ENCODE measurements at regions not wholly inside any gene's neighbourhood (a gene's known extent, or its start where the extent isn't known, plus 50 kb on each side); places are given as distances from the start of the nearest gene placed in this dataset.
"Not testable (repeated sequence)": the region's sequence is repeated elsewhere in the genome, so short reads cannot be mapped to it uniquely, and the experiment has no call there.

DNA sequence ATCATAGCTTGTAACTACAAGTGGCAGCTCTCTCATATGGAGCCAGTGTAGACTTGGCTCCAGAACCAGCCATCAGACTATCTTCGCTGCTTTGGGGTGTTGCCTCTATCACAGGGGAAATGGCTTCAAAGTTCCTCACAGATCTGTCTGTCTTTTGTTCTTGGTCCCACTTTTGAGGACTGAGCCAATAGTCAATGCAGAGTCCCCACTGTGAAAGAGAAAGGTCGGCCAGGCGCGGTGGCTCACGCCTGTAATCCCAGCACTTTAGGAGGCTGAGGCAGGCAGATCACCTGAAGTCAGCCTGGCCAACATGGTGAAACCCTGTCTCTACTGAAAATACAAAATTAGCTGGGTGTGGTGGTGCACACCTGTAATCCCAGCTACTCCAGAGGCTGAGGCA lies 86.9 kb upstream of the FZD7 start:
- DNase-seq (ENCODE audit: low read depth): not testable (repeated sequence)

DNA sequence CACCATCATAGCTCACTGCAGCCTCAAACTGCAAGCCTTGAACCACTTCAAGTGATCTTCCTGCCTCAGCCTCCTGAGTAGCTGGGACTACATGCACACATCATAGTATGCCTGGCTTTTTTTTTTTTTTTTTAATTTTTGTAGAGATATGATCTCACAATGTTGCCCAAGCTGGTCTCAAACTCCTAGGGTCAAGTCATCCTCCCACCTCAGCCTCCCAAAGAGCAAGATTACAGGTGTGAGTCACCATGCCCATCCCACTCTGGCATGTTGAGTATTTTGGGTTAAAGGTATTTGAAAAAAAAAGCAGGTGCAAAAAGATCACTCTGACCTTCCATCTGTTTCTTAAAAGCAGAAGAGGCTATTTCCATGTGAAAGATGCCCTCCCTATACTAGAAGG lies 86.4 kb upstream of the FZD7 start:
- DNase-seq (ENCODE audit: low read depth): no peak

DNA sequence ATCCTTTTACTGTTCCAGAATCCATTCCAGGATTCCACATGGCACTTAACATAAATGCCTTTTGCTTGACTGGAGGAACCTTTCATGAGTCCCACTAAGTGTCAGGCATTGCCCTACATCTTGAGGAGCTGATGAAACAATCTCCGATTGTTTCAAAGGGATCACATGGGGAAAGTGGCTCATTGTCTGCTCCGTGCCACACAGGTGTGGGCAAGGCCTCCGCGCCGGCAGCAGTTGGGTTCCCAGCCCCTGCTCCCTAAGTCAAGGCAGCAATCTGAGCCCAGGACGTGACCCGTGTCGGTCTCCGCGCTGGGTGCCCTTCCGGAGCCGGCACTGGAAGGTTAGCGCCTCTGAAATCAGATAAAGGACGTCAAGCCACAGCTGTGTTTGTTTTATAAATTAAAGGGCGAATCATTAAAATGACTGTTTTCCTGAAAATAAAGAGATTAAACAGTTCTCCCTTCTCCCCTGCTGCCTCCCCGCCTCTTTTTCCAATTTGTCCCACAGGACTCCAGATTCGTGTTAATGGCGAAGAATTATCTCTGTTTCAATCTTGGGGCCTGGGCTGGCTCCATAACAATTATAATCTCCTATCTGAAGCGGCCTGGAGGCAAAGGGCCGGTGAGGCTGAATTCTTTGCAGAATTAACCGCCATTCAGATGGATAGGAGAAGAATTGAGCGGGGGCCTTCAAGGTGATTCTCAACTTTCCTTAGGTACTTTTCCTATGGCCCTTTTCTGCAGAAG lies 84.3 kb upstream of the FZD7 start:
- no peak for DNase-seq (ENCODE audit: low read depth)

DNA sequence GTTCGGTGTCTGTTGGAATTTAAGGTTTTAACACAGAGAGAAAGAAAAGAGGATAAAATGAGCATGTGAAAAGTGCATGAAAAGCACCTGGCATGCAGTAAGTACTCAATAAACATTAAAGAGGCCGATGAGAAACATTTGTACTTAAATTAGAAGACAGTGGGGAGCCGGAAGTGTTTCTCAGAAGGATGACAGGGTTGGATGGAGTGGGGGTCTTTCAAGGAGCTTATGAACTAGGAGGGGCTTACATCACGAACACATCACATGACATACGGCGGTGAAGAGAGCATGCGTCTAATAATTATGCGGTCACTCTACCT lies 83.8 kb upstream of the FZD7 start:
- no peak for DNase-seq (ENCODE audit: low read depth)

DNA sequence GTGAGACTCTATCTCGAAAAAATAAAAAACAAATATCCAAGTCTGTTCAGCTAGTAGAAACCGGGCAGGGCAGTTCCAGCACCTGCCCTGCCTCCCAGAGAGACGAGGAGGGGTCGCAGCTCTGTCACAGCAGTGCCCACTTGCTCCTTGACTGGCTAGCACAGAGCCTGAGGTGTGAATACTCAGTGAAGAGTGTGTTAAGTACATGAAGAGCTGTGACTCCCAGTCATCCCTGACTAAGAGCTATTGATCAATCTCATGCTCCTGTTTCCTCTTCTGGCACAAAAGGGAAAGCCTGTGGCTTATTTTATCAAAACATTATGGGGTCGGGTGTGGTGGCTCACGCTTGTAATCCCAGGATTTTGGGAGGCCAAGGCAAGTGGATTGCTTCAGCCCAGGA lies 83.0 kb upstream of the FZD7 start:
- no peak for DNase-seq (ENCODE audit: low read depth)

DNA sequence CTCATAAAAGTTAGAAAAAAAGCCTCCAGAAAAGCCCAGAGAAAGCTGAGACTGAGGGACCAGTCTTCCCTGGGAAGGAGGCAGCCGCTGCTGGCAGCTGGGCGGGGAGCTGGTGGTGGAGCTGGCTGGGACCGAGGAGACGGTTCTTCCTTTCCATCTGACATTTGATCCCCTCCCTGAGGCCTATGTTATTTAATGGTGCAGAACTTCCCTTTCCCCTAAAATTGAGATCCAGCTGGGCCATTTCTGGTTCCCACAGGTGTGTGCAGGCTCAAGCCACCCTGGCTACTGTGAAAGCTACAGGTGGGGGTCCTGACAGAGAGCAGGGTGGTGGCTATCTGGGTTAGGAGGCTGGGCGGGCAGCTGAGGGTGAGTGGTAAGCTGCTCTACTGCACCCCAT lies 81.5 kb upstream of the FZD7 start:
- no peak for DNase-seq (ENCODE audit: low read depth)

DNA sequence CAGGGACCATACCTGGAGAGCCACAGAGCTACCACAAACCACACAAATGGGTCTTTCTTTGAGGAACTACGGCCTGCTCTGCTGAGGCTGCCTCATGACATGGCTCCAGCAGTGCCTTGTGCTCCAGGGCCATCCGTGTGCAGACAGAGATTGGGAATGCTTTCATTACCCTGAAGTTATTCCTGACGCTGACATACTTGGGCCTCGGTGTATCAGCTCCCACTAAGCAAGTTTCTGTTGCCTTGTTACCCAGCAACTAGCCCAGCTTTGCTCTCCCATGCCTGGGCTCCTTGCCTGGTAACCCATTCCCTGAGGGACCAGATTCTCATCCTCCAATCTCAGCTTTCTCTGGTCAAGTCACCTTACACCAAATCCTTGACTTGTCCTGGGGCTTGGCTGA lies 80.3 kb upstream of the FZD7 start:
- no peak for DNase-seq (ENCODE audit: low read depth)

DNA sequence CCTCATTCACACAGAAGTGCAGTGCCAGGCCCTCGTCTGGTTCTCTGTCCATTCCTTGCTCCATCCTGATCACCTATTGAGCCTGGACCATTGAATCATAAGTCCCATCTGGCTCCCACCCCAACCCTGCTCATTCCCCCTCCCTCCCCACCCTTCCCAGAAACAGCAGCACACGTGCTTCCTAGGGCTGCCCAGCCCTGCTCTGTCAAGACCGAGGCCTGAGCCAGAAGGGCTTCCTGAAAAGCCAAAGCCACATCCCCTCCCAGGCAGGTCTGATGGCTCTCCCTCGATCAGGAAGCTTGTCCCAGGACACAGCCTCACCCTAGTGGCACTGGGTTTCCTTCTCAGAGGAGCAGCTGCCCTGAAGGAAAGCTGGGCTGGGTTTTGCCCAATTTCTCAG lies 79.8 kb upstream of the FZD7 start:
- DNase-seq (ENCODE audit: low read depth): no peak

DNA sequence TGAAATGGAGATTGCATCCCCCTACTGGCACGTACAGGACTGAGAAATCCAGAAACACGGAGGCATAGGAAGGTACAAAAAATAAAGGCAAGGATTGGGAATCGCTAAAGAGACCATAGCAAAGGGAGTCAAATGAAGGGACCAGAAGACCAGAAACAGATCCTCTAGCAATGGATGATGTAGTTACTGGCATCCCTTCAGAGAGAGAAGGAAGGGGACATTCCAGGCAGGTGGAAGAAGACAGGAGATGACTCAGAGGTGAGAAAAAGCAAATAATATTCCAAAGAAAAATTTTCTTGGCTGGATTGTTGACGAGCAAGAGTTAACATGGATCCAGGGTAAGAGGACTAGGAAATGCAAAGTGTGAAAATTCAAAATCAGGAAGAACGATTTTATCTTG lies 78.4 kb upstream of the FZD7 start:
- no peak for DNase-seq (ENCODE audit: low read depth)

DNA sequence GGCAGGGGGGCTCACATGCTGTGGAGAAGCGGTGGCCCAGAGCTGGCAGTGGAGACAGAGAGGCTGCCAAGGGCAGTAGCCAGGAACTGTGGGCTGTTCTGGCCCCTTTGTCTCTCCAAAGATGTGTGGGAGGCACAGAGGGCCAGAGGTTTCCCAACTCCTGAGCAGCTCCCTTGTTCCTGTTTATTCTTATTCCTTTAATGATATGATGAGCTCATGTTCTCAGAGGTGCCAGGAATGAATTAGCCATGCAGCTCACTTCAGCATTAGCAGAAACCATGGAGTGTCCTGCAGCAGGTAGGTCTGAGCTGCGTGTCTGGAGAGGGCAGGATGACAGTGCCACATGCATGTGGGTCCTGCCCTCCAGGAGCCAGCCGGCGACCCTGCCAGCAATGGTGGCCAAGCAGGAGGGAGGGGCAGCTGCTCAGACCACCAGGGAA lies 77.9 kb upstream of the FZD7 start:
- DNase-seq (ENCODE audit: low read depth): no peak

DNA sequence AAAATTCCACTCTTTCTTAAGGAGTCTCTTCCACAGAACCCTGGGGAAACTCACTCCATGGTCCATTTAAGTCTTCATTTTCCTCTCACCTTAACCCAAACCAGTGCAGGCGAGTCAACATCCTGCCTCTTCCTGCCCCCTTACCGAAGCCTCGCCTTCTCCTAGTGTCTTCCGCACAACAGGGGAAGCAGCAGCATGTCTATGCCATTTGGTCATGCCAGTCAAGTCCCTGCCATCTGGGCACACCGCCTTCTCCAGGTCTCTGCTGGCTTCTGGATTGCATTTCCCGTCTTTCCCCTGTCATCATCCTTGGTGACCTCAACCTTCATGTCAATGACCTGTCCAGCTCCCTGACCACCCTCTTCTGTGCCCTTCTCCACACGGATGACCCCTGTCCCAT lies 77.3 kb upstream of the FZD7 start:
- no peak for DNase-seq (ENCODE audit: low read depth)

DNA sequence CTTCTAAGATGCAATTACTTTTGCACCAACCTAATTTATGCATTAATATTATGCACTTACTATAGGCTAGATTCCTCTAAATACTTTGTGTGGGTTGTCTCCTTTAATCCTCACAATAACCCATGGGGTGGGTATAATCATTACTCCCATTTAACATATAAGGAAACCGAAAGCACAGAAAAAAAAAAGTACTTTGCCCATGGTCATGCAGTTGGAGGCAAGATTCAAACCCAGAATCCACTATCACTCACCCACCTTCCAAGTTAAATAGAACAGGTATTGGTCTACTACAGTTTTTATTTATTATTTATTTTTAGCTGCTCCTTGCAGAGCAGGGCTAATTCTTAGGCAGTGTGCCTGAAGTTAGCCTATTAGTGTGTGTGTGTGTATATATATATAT lies 76.6 kb upstream of the FZD7 start:
- no peak for DNase-seq (ENCODE audit: low read depth)

DNA sequence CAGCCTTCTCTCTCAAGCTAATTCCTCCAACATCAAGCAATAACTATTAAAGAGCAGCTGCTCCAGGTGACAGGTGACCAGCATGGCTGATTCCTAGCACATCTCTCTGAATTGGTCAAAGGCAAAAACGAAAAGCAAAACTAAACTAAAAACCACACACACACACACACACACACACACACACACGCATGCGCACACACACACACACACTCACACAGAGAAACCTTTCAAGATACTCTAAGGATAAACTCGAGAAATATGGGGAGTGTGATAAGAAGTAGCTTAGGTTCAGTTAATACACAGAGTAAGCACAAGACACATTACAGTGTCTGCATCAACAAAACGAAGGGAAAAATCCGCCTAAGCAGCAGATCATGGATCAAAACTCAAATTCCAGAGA lies 74.5 kb upstream of the FZD7 start:
- no peak for DNase-seq (ENCODE audit: low read depth)

DNA sequence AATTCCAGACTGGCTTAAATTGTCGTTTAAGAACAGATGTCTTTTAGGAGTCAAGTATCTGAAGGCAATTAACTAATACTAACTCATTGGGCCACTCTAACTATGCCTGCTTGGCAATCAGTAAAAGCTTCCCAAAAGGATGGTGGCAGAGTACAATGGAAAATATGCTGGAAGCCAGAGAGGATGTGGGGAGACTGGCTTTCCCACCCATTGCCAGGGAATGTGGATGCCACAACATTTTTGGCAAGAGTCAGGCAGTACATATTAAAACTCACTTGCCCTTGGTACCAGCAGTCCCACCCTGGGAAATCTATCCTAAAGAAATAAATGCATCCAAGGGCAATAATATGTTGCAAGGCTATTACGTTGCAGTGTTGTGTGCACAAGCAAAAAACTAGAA lies 74.0 kb upstream of the FZD7 start:
- DNase-seq (ENCODE audit: low read depth): peak; percentile 15

DNA sequence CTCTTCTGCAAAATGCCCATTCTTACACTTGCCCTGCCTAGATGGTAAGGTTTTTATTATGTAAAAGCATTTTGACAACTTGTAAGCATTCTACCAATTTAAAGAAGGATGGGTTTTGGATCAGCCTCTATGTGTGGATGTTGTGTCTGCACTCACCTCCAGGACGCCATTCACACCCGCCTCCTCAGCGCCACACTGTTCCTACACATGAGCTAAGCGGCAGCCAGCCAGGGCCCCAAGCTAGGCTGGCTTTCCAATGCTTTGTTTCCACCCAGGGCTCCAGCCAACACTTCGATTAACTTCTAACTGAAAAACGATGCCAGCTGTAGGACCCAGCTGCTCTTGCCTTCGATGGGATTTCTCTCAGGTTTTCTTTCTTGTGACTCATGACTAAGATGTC lies 73.3 kb upstream of the FZD7 start:
- no peak for DNase-seq (ENCODE audit: low read depth)

DNA sequence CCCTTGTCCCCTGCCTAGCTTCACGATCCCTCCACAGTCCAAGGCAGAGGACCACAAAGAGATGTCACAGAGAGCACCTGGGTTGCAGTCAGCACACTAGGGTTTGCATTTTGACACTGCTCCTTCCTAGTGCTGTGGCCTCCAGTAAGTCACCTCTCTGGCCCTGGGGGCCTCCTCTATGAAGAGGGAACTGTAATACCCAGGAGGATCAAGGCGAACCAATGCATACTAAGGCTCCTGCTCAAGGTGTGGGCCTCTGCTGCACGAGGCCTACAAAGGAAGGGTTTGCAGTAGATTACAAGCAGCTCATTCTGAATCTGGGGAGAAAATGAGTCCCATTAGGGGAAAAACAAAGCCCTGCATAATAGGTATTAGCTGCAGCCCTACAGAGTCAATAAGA lies 72.3 kb upstream of the FZD7 start:
- no peak for DNase-seq (ENCODE audit: low read depth)

DNA sequence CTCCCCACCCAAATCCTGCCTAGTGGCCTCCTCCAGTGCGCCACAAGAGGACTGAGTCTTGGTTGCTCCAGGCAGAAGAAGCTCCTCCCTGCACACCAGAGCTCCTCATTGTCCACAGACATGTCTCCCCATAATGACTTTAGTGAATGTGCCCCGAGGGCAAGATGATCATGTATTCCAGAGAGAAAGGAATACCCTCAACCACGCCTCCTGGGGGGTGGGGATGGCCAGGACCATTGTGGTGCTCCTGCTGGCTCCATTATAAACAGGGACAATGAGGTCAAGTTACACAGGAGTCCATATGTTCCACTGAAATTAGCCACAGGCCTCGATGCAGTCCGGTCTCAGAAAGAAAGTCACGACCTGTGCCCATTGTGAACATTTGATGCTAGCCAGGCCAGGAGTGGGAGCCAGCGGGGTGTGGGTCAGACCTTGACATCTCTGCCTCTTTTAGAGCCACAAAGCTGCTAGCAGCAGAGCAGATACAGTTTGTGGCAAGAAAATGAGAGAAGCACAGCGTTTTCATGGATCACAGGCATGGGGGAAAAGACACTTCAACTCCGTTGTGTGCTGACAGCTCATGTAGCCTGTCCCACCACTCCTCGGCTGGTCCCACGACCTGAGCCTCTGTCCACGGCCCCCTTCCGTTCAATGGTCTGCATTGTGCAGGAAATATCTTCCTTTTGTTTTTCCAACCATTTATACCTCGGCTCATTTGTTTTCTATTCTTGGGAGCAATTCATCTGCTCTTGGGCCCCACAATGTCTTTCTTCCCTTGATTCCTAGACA lies 70.7 kb upstream of the FZD7 start:
- DNase-seq (ENCODE audit: low read depth): no peak

DNA sequence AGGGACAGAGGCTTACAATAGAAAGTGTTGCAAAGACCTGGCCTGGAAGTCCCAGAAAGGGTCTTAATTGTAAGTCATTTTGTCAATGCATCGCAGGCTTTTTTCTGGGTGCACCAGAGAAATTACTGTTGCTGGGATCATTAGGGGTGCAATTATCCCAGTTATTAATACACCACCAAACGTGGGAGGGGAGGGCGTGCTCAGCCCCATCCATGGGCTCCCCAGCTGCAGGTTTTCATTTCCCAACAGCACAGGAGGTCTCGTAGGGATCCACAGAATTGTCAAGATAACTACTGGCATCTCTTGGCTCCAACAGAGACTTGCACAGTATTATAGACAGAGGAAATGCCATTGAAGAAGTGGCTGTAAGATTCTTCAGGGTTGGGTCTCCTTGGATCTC lies 69.6 kb upstream of the FZD7 start:
- no peak for DNase-seq (ENCODE audit: low read depth)

DNA sequence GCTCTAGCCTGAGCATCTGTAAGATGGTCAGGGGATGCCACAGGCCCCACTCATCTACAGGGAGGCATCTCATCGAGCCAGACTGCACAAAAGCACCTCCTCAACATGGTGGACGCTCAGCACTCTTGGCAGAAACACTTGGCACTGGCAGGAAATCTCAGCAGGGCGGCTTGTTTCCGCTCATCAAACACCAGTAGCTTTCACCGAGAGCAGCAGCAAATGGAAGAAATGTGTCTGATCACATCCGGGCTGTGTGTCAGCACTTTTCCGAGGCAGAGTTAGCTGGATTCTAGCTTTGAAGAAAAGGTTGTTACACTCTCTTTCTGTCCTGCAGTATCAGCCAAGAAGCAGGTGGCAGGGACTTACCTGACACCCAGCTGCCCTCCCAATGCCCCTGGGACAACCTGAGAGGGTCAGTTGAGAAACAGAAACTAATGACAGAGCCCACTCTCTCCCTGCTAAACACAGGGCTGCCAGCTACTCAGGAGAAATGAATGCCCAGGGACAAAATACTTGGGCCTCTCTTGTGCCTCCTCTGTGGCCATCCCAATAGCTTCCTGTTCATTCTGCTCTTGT lies 68.9 kb upstream of the FZD7 start:
- DNase-seq (ENCODE audit: low read depth): no peak

DNA sequence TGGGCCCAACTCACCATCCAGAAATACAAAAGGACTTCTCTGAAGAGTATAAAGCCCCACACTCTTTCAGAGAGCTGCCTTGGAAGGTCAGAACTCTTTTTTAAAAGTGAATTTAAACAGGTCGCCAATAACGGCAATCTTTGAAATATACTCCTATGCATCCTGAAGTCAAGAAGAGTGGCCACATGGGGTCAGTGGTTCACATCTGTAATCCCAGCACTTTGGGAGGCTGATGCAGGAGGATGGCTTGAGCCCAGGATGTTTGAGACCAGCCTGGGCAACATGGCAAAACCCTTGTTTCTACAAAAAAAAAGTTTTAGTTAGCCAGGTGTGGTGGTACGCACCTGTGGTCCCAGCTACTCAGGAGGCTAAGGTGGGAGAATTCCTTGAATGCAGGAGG lies 68.1 kb upstream of the FZD7 start:
- DNase-seq (ENCODE audit: low read depth): no peak

DNA sequence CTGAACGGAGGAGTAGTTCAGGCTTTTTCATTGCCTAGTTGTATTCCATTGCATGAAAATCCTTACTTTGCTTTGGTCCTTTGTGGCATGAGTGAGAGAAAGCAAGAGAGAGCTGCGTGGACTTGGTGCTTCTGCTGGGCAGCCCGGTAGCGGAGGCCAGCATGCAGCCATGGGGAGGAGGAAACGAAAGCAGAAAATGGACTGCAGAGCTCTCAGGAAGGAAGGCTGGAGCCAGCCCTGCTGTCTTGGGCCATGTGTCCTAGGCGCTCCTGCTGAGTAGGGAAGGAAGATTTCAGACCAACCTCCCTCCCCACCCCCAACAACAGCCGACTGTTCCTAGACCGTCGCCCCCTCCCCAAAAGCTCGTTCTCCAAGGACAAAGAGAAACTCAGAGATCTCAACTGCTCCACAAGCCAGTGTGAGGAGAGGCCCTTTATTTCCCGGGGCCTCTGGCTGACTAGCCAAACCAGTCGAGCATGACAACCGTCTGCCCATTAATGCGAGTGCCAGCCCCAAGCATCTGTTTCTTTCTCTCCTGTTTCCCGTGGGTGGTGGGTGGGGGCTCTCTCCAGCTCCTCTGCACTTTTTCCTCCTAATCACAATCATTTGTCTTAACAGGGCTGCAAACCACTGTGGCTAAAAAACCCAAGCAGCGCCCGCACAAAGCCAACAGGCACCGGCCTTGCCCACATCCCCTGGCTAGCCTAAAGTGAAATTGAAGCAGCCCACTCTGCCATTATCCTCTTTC lies 66.8 kb upstream of the FZD7 start:
- DNase-seq (ENCODE audit: low read depth): no peak

DNA sequence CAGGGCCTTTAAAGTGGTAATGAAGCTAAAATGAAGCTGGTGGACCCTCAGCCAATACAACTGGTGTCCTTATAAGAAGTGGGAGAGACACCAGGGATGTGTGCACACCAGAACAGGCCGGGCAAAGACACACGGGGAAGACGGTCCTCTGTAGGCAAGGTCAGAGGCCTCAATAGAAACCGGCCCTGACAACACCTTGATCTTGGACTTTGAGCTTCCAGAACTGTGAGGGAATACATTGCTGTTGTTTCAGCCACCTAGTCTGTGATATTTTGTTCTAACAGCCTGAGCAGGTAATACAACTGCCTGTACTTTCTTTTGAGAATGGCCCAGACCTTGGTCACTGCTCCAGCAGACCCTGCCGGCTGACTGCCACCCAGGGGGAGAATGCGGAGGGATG lies 65.6 kb upstream of the FZD7 start:
- no peak for DNase-seq (ENCODE audit: low read depth)

DNA sequence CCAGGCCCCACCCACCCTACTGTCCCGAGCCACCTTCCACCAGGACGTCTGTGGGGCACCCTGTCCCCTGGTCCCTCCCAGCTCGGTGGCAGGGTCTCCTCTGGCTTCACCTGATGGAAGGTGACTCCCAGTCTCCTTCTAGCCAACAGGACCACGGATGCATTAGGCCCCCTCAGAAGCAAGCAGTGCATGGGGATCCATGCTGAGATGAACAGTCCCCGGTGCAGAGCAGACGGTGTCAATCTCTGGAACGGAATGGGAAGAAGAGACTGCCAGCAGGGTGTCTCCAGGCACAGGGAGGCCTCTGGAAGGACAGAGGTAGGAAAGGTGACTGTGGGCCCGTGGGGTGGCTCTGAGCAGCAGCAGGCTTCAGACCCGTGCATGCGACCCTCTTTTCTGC lies 65.2 kb upstream of the FZD7 start:
- no peak for DNase-seq (ENCODE audit: low read depth)
